Neural crest cell (in vitro differentiated cells): ENCODE measurements at regions not wholly inside any gene's neighbourhood (a gene's known extent, or its start where the extent isn't known, plus 50 kb on each side); places are given as distances from the start of the nearest gene placed in this dataset.

Source experiments
- DNase-seq: peaks from one replicate; pipeline ENCODE4 v3.0.0; 2021; ENCODE audit warnings: low read depth, mixed read lengths, low spot score
- H3K27ac Mint-ChIP-seq: one replicate; pipeline ENCODE4 v1.8.0; 2021; ENCODE audit warnings: mild to moderate bottlenecking, mixed read lengths; ENCODE audit not compliant: unreplicated experiment
- H3K27me3 Mint-ChIP-seq: 2 replicates; pipeline ENCODE4 v1.8.0; 2021; ENCODE audit warnings: low read depth, mild to moderate bottlenecking, mixed read lengths
- H3K36me3 Mint-ChIP-seq: 2 replicates; pipeline ENCODE4 v1.8.0; 2021; ENCODE audit warnings: low read depth, mild to moderate bottlenecking, mixed read lengths
- H3K4me1 Mint-ChIP-seq: 2 replicates; pipeline ENCODE4 v1.8.0; 2021; ENCODE audit warnings: mixed read lengths
- H3K4me3 Mint-ChIP-seq: one replicate; pipeline ENCODE4 v1.8.0; 2021; ENCODE audit warnings: mild to moderate bottlenecking, mixed read lengths
- H3K9me3 Mint-ChIP-seq: 2 replicates; pipeline ENCODE4 v1.8.0; 2021; ENCODE audit warnings: mixed read lengths
- TF ChIP-seq, protein P1 (sequence below): fragments of 200-600 bp; sonication (generic); conservative IDR thresholded peaks from 2 replicates; pipeline ENCODE4 v1.5.0; 2021; ENCODE audit warnings: antibody characterized with exemption, mild to moderate bottlenecking

GRCh38 chr12:94795044-94795443 is 144.7 kb upstream of the TMCC3 start:
- TF ChIP-seq, protein P1, sequence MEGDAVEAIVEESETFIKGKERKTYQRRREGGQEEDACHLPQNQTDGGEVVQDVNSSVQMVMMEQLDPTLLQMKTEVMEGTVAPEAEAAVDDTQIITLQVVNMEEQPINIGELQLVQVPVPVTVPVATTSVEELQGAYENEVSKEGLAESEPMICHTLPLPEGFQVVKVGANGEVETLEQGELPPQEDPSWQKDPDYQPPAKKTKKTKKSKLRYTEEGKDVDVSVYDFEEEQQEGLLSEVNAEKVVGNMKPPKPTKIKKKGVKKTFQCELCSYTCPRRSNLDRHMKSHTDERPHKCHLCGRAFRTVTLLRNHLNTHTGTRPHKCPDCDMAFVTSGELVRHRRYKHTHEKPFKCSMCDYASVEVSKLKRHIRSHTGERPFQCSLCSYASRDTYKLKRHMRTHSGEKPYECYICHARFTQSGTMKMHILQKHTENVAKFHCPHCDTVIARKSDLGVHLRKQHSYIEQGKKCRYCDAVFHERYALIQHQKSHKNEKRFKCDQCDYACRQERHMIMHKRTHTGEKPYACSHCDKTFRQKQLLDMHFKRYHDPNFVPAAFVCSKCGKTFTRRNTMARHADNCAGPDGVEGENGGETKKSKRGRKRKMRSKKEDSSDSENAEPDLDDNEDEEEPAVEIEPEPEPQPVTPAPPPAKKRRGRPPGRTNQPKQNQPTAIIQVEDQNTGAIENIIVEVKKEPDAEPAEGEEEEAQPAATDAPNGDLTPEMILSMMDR: no peak
- Mint-ChIP-seq H3K9me3 (no peaks in the 10 kb centered on the region), H3K4me3 (no peak overlapping the region), H3K4me1 (peaks cover 3% of the 10 kb centered on the region), H3K27ac (no peak overlapping the region), H3K27me3 (no peaks in the 10 kb centered on the region), H3K36me3 (no peaks in the 10 kb centered on the region)
- DNase-seq: no peak

- no peaks in the 10 kb centered on the region for H3K27me3 Mint-ChIP-seq
- H3K27ac Mint-ChIP-seq: no peak overlapping the region
- no peak overlapping the region for H3K4me3 Mint-ChIP-seq
- H3K36me3 Mint-ChIP-seq: no peaks in the 10 kb centered on the region
- TF ChIP-seq, protein P1: no peak
- peaks cover 3% of the 10 kb centered on the region for H3K4me1 Mint-ChIP-seq
- DNase-seq: no peak
- H3K9me3 Mint-ChIP-seq: no peaks in the 10 kb centered on the region
Measured at GRCh38 chr12:94793191-94793595, 142.8 kb upstream of the TMCC3 start.

- Mint-ChIP-seq H3K27me3 (no peaks in the 10 kb centered on the region), H3K4me3 (no peak overlapping the region), H3K36me3 (no peaks in the 10 kb centered on the region), H3K4me1 (peaks cover 3% of the 10 kb centered on the region), H3K27ac (no peak overlapping the region), H3K9me3 (no peaks in the 10 kb centered on the region)
- TF ChIP-seq, protein P1: no peak
- no peak for DNase-seq
Measured at GRCh38 chr12:94792693-94793092, 142.3 kb upstream of the TMCC3 start.

- TF ChIP-seq, protein P1: no peak
- no peak overlapping the region for H3K4me3 Mint-ChIP-seq
- H3K36me3 Mint-ChIP-seq: no peaks in the 10 kb centered on the region
- H3K27ac Mint-ChIP-seq: no peak overlapping the region
- peaks cover 3% of the 10 kb centered on the region for H3K4me1 Mint-ChIP-seq
- no peaks in the 10 kb centered on the region for H3K27me3 Mint-ChIP-seq
- H3K9me3 Mint-ChIP-seq: no peaks in the 10 kb centered on the region
- no peak for DNase-seq
Measured at GRCh38 chr12:94791933-94792332, 141.6 kb upstream of the TMCC3 start.

DNA sequence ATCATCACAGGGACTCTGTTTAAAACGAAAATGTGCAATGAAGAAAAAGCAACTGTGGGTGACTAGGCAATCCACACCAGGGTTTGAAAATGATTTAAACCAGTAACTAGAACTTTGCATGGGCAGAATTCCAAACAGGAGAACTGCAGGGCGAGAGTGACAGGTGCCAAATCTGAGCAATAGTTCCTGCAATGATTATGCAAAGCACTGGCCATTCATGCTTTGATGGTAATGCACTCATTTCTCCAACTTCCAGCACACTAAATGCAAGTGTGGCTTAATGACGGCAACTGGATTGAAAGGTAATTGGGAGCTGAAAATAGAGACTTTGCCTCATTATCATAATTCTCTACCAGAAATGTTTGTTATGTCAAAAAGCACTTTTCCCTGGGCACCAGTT is 140.5 kb upstream of the TMCC3 start:
- H3K9me3 Mint-ChIP-seq: no peaks in the 10 kb centered on the region
- TF ChIP-seq, protein P1: no peak

GRCh38 chr12:94790370-94790769 is 140.0 kb upstream of the TMCC3 start:
- TF ChIP-seq, protein P1: no peak
- H3K9me3 Mint-ChIP-seq: no peaks in the 10 kb centered on the region
- peak overlapping the region; percentile 10 for H3K27ac Mint-ChIP-seq

More for the DNA sequence above, 140.5 kb upstream of the TMCC3 start:
- Mint-ChIP-seq H3K36me3 (no peaks in the 10 kb centered on the region), H3K27ac (peak overlapping the region; percentile 10), H3K4me1 (peaks cover 3% of the 10 kb centered on the region), H3K27me3 (no peaks in the 10 kb centered on the region), H3K4me3 (no peak overlapping the region)
- no peak for DNase-seq

More at GRCh38 chr12:94790370-94790769, 140.0 kb upstream of the TMCC3 start:
- no peaks in the 10 kb centered on the region for H3K27me3 Mint-ChIP-seq
- no peak overlapping the region for H3K4me3 Mint-ChIP-seq
- H3K4me1 Mint-ChIP-seq: peaks cover 3% of the 10 kb centered on the region
- H3K36me3 Mint-ChIP-seq: no peaks in the 10 kb centered on the region
- DNase-seq: no peak
